K562 (cell line): ENCODE measurements at regions not wholly inside any gene's neighbourhood (a gene's known extent, or its start where the extent isn't known, plus 50 kb on each side); places are given as distances from the start of the nearest gene placed in this dataset.

Source experiments
- ATAC-seq: fragments of 200-7000 bp; cut with Tn5 transposase; 3 replicates; pipeline ENCODE4 v1.9.1; 2020; ENCODE audit warnings: moderate library complexity
- BruUV-seq: library from RNA; stranded (reverse); fragments of 400-500 nt; replicated peaks from 2 replicates; lab custom pipeline; 2021; lab: Mats Ljungman, UMichigan
- CTCF ChIA-PET: fragments of 300-600 bp; formaldehyde crosslinking; extraction: SDS; loops from one replicate; lab custom pipeline; 2021; ENCODE audit warnings: low intra/inter-chr PET ratio; lab: Yijun Ruan, JAX
- POLR2A ChIA-PET: fragments of 300-600, 350-650 bp; sonication (Branson Sonifier 250); formaldehyde crosslinking; extraction: SDS; loops from one replicate; lab custom pipeline; 2021; ENCODE audit warnings: antibody characterized with exemption, inconsistent platforms; lab: Yijun Ruan, JAX
- DNase-seq, 4 experiments: peaks; one replicate each; pipeline versions ENCODE4 v3.0.0 to v3.0.0-alpha.2; 2011 to 2018; ENCODE audit warnings: low spot score in 3 of 4, mixed read lengths in 3 of 4; ENCODE audit errors: extremely low read depth in 1 of 4
- FAIRE-seq: peaks from 2 replicates; lab custom pipeline; 2011; peaks lifted over from hg19 to GRCh38; lab: Jason Lieb, UNC
- H2AFZ ChIP-seq: 2 replicates; pipeline ENCODE4 v1.6.0; 2011; ENCODE audit warnings: low read depth, low read length, control low read depth, inconsistent platforms
- H3K27ac ChIP-seq: fragments of 200-600 bp; 3 replicates; pipeline ENCODE4 v1.8.0; 2011; ENCODE audit warnings: low read depth, mild to moderate bottlenecking, control low read depth, inconsistent platforms, low read length, moderate library complexity, mixed read lengths; ENCODE audit errors: extremely low read depth
- H3K27me3 ChIP-seq, 2 experiments: fragments of 300-600 bp in 1 of 2; 2 replicates in 1 of 2; 3 replicates in 1 of 2; pipeline versions ENCODE4 v1.6.0 to v1.8.0; 2011; ENCODE audit warnings: inconsistent platforms in 2 of 2, low read length in 2 of 2, mild to moderate bottlenecking in 1 of 2, mixed read lengths in 1 of 2, moderate library complexity in 1 of 2; ENCODE audit not compliant: control insufficient read depth in 2 of 2, insufficient read depth in 2 of 2
- H3K36me3 ChIP-seq: fragments of 300-600 bp; 3 replicates; pipeline ENCODE4 v1.8.0; 2011; ENCODE audit warnings: mild to moderate bottlenecking, low read length, inconsistent platforms; ENCODE audit not compliant: control insufficient read depth, insufficient read depth
- H3K4me1 ChIP-seq, 2 experiments: fragments of 200-600 bp in 1 of 2; replicated peaks in 1 of 2; 2 replicates in 1 of 2; 3 replicates in 1 of 2; pipeline versions ENCODE4 v1.5.1 to v1.8.0; 2011; ENCODE audit warnings: inconsistent platforms in 2 of 2, low read length in 2 of 2, mild to moderate bottlenecking in 1 of 2, mixed read lengths in 1 of 2, moderate library complexity in 1 of 2; ENCODE audit not compliant: control insufficient read depth in 2 of 2, insufficient read depth in 2 of 2
- H3K4me2 ChIP-seq: 2 replicates; pipeline ENCODE4 v1.6.1; 2011; ENCODE audit warnings: low read length, control low read depth, inconsistent platforms, mixed read lengths; ENCODE audit not compliant: insufficient read depth
- H3K4me3 ChIP-seq: fragments of 200-600 bp; sonication (generic), shearing (Covaris generic); 2 replicates; pipeline ENCODE4 v1.5.1; 2016; ENCODE audit warnings: control low read depth, inconsistent platforms
- H3K79me2 ChIP-seq: fragments of 200-600 bp; 3 replicates; pipeline ENCODE4 v1.8.0; 2011; ENCODE audit warnings: low read length, inconsistent platforms; ENCODE audit not compliant: control insufficient read depth, insufficient read depth
- H3K9ac ChIP-seq, 2 experiments: 2 replicates each; pipeline versions ENCODE4 v1.6.0 to v1.6.1; 2011; ENCODE audit warnings: low read depth in 2 of 2, low read length in 2 of 2, control low read depth in 1 of 2, inconsistent platforms in 1 of 2, mild to moderate bottlenecking in 1 of 2, mixed read lengths in 1 of 2; ENCODE audit not compliant: insufficient read depth in 1 of 2
- H3K9me1 ChIP-seq: one replicate; pipeline ENCODE4 v1.6.0; 2011; ENCODE audit warnings: inconsistent platforms, mild to moderate bottlenecking, low read length, moderate library complexity; ENCODE audit not compliant: control insufficient read depth, insufficient read depth
- H3K9me3 ChIP-seq: replicated peaks from 2 replicates; pipeline ENCODE4 v1.5.1; 2011; ENCODE audit warnings: low read depth, low read length, inconsistent platforms; ENCODE audit not compliant: control insufficient read depth, insufficient read depth
- H4K20me1 ChIP-seq: replicated peaks from 2 replicates; pipeline ENCODE4 v1.6.1; 2011; ENCODE audit warnings: low read length, inconsistent platforms, mixed read lengths; ENCODE audit not compliant: control insufficient read depth, insufficient read depth
- E2F3 ChIP-seq: fragments of 250-450 bp; sonication (Bioruptor Pico); IDR thresholded peaks from 2 replicates; pipeline ENCODE4 v1.4.0; 2020; ENCODE audit warnings: mild to moderate bottlenecking
- GTF2E2 ChIP-seq: fragments of 200-800 bp; sonication (Bioruptor generic); IDR thresholded peaks from 2 replicates; pipeline ENCODE4 v1.6.1; 2016; ENCODE audit warnings: missing genetic modification characterization, missing compliant biosample characterization
- MEIS2 ChIP-seq: fragments of 450-650 bp; IDR thresholded peaks from 2 replicates; pipeline ENCODE4 v1.6.1; 2014; ENCODE audit warnings: mild to moderate bottlenecking; ENCODE audit not compliant: partially characterized antibody
- NR1H2 ChIP-seq: sonication (generic); formaldehyde crosslinking; IDR thresholded peaks from 2 replicates; pipeline ENCODE4 v1.4.0; 2020; ENCODE audit warnings: mild to moderate bottlenecking, missing genetic modification reagents
- PCBP2 ChIP-seq: fragments of 200-400 bp; formaldehyde crosslinking; IDR thresholded peaks from 2 replicates; pipeline ENCODE4 v1.6.1; 2018; ENCODE audit warnings: low read length, low read depth, mild to moderate bottlenecking, moderate library complexity; ENCODE audit not compliant: poor library complexity, severe bottlenecking
- PHF8 ChIP-seq: fragments of 200-600 bp; sonication (generic); IDR thresholded peaks from 2 replicates; pipeline ENCODE4 v1.6.1; 2012; ENCODE audit warnings: mixed run types, mild to moderate bottlenecking, inconsistent platforms, low read length, moderate library complexity, borderline replicate concordance
- SMARCA4 ChIP-seq: fragments of 450-650 bp; IDR thresholded peaks from 2 replicates; pipeline ENCODE4 v1.6.1; 2016
- ZNF174 ChIP-seq: fragments of 250-450 bp; sonication (Bioruptor Pico); IDR thresholded peaks from 2 replicates; pipeline ENCODE4 v1.4.0; 2020; ENCODE audit warnings: mild to moderate bottlenecking
- WGBS: fragments of 100-300 bp; shearing (Covaris generic); methylation state at CpG from one replicate; pipeline ENCODE4 v1.1.6; 2016; ENCODE audit warnings: low coverage, mixed read lengths; ENCODE audit not compliant: insufficient coverage; ENCODE audit errors: missing lambda C conversion rate; 5-methylcytosine and 5-hydroxymethylcytosine counted together
- in situ Hi-C: fragments of 300-500 bp; cut with MboI; formaldehyde crosslinking; loops from 4 replicates; pipeline ENCODE4 v1.15.0; 2018; ENCODE audit warnings: inconsistent platforms, mixed read lengths
- intact Hi-C: fragments of 100-400 bp; cut with micrococcal nuclease; formaldehyde crosslinking; loops from 2 replicates; pipeline ENCODE4 v1.14.2; 2022
- TF ChIP-seq, protein P1 (sequence below): sonication (generic); formaldehyde crosslinking; IDR thresholded peaks from 2 replicates; pipeline ENCODE4 v1.8.0; 2022; ENCODE audit warnings: missing genetic modification reagents, mild to moderate bottlenecking, borderline replicate concordance
- TF ChIP-seq, protein P2 (sequence below): fragments of 450-650 bp; IDR thresholded peaks from 2 replicates; pipeline ENCODE4 v1.6.1; 2016; ENCODE audit warnings: mild to moderate bottlenecking
- TF ChIP-seq, protein P3 (sequence below): fragments of 450-650 bp; formaldehyde crosslinking; conservative IDR thresholded peaks from 2 replicates; pipeline ENCODE4 v1.4.0; 2022; ENCODE audit warnings: mild to moderate bottlenecking, missing genetic modification characterization
- TF ChIP-seq, protein P4 (sequence below): fragments of 450-650 bp; IDR thresholded peaks from 2 replicates; pipeline ENCODE4 v1.6.1; 2017; ENCODE audit warnings: antibody characterized with exemption, mild to moderate bottlenecking

DNA sequence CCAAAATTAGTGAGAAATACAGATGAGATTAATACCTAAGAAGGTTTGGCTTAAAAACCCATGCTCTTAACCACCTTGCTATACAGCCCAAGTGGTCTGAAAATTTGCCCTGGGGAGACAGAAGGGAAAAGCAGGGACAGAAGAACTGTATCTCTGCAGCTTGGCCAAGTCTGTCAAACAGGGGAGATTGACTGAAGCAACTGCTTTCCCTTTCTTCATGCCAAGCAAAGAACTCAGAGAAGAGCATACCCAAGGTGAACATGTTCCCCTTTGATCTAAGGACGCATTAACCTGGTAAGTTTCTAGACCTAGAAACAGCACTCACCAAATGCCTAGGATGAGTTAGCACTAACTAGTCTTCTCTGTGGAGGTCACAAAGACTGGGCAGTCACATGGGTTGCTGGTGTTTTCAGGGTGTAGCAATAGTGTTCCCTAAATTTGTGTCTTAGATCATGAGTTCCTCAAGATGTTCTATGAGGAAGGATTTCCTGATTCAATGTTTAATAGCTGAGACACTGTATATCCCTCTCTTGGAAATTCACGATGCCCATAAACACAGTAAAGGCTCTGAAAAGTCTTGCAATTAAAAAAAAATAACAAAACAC is 75.6 kb upstream of the GRAMD1B start:
- peaks cover 4 to 26% of the 10 kb centered on the region in 2 experiments; a peak in 3 of 5 replicates for H3K27me3 ChIP-seq
- H2AFZ ChIP-seq = no peak overlapping the region
- intact Hi-C loops (no loop called here), in situ Hi-C loops (no loop called here)
- no peaks in the 10 kb centered on the region for H3K9me3 ChIP-seq
- FAIRE-seq = no peak
- H3K4me1 ChIP-seq = no peaks in the 10 kb centered on the region; a peak in 1 of 5 replicates
- POLR2A ChIA-PET = interaction anchor here (0.5 kb wide), 1 partner anchor 357 kb away, joined by 3 read pairs; no protein-coding TSS in a partner anchor
- H3K79me2 ChIP-seq = no peaks in the 10 kb centered on the region
- H3K9ac ChIP-seq = no peak overlapping the region
- 0% methylated on average over 2 of the region's 2 CpGs for WGBS
- no peak overlapping the region for H3K4me2 ChIP-seq
- no peaks in the 10 kb centered on the region for H3K36me3 ChIP-seq
- no peaks in the 10 kb centered on the region for H3K9me1 ChIP-seq
- no peak overlapping the region for H3K4me3 ChIP-seq
- ATAC-seq = no peak
- no peak for DNase-seq
- H3K27ac ChIP-seq = no peak overlapping the region
- no TSS peak for BruUV-seq
- CTCF ChIA-PET = no interaction called here
- 0 out of 2 replicates have a peak, but pooled peaks cover 3% of the 10 kb centered on the region for H4K20me1 ChIP-seq
- TF ChIP-seq, protein P1, sequence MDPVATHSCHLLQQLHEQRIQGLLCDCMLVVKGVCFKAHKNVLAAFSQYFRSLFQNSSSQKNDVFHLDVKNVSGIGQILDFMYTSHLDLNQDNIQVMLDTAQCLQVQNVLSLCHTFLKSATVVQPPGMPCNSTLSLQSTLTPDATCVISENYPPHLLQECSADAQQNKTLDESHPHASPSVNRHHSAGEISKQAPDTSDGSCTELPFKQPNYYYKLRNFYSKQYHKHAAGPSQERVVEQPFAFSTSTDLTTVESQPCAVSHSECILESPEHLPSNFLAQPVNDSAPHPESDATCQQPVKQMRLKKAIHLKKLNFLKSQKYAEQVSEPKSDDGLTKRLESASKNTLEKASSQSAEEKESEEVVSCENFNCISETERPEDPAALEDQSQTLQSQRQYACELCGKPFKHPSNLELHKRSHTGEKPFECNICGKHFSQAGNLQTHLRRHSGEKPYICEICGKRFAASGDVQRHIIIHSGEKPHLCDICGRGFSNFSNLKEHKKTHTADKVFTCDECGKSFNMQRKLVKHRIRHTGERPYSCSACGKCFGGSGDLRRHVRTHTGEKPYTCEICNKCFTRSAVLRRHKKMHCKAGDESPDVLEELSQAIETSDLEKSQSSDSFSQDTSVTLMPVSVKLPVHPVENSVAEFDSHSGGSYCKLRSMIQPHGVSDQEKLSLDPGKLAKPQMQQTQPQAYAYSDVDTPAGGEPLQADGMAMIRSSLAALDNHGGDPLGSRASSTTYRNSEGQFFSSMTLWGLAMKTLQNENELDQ = no peak
- TF ChIP-seq PHF8 (no peak), E2F3 (CRISPR knock-in tag) (no peak), SMARCA4 (no peak), NR1H2 (CRISPR knock-in tag) (no peak), PCBP2 (no peak), MEIS2 (no peak), GTF2E2 (tag) (no peak), ZNF174 (CRISPR knock-in tag) (no peak)
- TF ChIP-seq, protein P2, sequence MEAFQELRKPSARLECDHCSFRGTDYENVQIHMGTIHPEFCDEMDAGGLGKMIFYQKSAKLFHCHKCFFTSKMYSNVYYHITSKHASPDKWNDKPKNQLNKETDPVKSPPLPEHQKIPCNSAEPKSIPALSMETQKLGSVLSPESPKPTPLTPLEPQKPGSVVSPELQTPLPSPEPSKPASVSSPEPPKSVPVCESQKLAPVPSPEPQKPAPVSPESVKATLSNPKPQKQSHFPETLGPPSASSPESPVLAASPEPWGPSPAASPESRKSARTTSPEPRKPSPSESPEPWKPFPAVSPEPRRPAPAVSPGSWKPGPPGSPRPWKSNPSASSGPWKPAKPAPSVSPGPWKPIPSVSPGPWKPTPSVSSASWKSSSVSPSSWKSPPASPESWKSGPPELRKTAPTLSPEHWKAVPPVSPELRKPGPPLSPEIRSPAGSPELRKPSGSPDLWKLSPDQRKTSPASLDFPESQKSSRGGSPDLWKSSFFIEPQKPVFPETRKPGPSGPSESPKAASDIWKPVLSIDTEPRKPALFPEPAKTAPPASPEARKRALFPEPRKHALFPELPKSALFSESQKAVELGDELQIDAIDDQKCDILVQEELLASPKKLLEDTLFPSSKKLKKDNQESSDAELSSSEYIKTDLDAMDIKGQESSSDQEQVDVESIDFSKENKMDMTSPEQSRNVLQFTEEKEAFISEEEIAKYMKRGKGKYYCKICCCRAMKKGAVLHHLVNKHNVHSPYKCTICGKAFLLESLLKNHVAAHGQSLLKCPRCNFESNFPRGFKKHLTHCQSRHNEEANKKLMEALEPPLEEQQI = no peak
- TF ChIP-seq, protein P3, sequence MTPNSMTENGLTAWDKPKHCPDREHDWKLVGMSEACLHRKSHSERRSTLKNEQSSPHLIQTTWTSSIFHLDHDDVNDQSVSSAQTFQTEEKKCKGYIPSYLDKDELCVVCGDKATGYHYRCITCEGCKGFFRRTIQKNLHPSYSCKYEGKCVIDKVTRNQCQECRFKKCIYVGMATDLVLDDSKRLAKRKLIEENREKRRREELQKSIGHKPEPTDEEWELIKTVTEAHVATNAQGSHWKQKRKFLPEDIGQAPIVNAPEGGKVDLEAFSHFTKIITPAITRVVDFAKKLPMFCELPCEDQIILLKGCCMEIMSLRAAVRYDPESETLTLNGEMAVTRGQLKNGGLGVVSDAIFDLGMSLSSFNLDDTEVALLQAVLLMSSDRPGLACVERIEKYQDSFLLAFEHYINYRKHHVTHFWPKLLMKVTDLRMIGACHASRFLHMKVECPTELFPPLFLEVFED (CRISPR knock-in tag) = no peak
- TF ChIP-seq, protein P4, sequence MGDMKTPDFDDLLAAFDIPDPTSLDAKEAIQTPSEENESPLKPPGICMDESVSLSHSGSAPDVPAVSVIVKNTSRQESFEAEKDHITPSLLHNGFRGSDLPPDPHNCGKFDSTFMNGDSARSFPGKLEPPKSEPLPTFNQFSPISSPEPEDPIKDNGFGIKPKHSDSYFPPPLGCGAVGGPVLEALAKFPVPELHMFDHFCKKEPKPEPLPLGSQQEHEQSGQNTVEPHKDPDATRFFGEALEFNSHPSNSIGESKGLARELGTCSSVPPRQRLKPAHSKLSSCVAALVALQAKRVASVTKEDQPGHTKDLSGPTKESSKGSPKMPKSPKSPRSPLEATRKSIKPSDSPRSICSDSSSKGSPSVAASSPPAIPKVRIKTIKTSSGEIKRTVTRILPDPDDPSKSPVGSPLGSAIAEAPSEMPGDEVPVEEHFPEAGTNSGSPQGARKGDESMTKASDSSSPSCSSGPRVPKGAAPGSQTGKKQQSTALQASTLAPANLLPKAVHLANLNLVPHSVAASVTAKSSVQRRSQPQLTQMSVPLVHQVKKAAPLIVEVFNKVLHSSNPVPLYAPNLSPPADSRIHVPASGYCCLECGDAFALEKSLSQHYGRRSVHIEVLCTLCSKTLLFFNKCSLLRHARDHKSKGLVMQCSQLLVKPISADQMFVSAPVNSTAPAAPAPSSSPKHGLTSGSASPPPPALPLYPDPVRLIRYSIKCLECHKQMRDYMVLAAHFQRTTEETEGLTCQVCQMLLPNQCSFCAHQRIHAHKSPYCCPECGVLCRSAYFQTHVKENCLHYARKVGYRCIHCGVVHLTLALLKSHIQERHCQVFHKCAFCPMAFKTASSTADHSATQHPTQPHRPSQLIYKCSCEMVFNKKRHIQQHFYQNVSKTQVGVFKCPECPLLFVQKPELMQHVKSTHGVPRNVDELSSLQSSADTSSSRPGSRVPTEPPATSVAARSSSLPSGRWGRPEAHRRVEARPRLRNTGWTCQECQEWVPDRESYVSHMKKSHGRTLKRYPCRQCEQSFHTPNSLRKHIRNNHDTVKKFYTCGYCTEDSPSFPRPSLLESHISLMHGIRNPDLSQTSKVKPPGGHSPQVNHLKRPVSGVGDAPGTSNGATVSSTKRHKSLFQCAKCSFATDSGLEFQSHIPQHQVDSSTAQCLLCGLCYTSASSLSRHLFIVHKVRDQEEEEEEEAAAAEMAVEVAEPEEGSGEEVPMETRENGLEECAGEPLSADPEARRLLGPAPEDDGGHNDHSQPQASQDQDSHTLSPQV = no peak
